Endodermal cell (in vitro differentiated cells): ENCODE measurements at regions not wholly inside any gene's neighbourhood (a gene's known extent, or its start where the extent isn't known, plus 50 kb on each side); places are given as distances from the start of the nearest gene placed in this dataset.

Experiments
- DNase-seq: peaks from one replicate; pipeline ENCODE4 v3.0.0-alpha.2; 2017
- H3K27ac ChIP-seq: 2 replicates; pipeline ENCODE4 v1.5.1; 2013; ENCODE audit warnings: mild to moderate bottlenecking, low read depth, low read length, moderate library complexity
- H3K27me3 ChIP-seq: 2 replicates; pipeline ENCODE4 v1.6.1; 2013; ENCODE audit warnings: mild to moderate bottlenecking, low read length, moderate library complexity; ENCODE audit not compliant: insufficient read depth, control insufficient read depth, poor library complexity, severe bottlenecking
- H3K36me3 ChIP-seq: 2 replicates; pipeline ENCODE4 v1.7.0; 2013; ENCODE audit warnings: mild to moderate bottlenecking, low read length, moderate library complexity; ENCODE audit not compliant: control insufficient read depth, insufficient read depth
- H3K4me1 ChIP-seq: one replicate; pipeline ENCODE4 v1.7.0; 2013; ENCODE audit warnings: low read length; ENCODE audit not compliant: control insufficient read depth, insufficient read depth
- H3K4me3 ChIP-seq: 2 replicates; pipeline ENCODE4 v1.5.1; 2013; ENCODE audit warnings: mild to moderate bottlenecking, low read length, moderate library complexity
- H3K9ac ChIP-seq: 2 replicates; pipeline ENCODE4 v1.6.1; 2013; ENCODE audit warnings: mild to moderate bottlenecking, low read length, moderate library complexity; ENCODE audit not compliant: poor library complexity, severe bottlenecking; ENCODE audit errors: extremely low read depth
- H3K9me3 ChIP-seq: 2 replicates; pipeline ENCODE4 v1.6.1; 2013; ENCODE audit warnings: mild to moderate bottlenecking, low read length, moderate library complexity; ENCODE audit not compliant: control insufficient read depth
- H3K27ac Mint-ChIP-seq: 2 replicates; pipeline ENCODE4 v1.8.0; 2020; ENCODE audit warnings: mixed read lengths
- H3K27me3 Mint-ChIP-seq: 2 replicates; pipeline ENCODE4 v1.8.0; 2021; ENCODE audit warnings: mild to moderate bottlenecking, mixed read lengths; ENCODE audit not compliant: insufficient read depth
- H3K36me3 Mint-ChIP-seq: 2 replicates; pipeline ENCODE4 v1.8.0; 2020; ENCODE audit warnings: low read depth, mixed read lengths
- H3K4me1 Mint-ChIP-seq: 2 replicates; pipeline ENCODE4 v1.8.0; 2020; ENCODE audit warnings: mixed read lengths
- H3K4me3 Mint-ChIP-seq: 2 replicates; pipeline ENCODE4 v1.8.0; 2020; ENCODE audit warnings: mild to moderate bottlenecking, moderate library complexity, mixed read lengths
- H3K9me3 Mint-ChIP-seq: 2 replicates; pipeline ENCODE4 v1.8.0; 2020; ENCODE audit warnings: mild to moderate bottlenecking, mixed read lengths
- CTCF ChIP-seq: fragments of 200-600 bp; sonication (generic); conservative IDR thresholded peaks from 2 replicates; pipeline ENCODE4 v1.5.0; 2021; ENCODE audit warnings: antibody characterized with exemption, mild to moderate bottlenecking
- WGBS, 2 experiments: methylation state at CpG; one replicate each; pipeline versions ENCODE4 v1.1.5 to v1.1.7; 2013; ENCODE audit warnings: missing lambda C conversion rate in 2 of 2, mixed read lengths in 1 of 2; ENCODE audit not compliant: insufficient coverage in 1 of 2, insufficient read length in 1 of 2; 5-methylcytosine and 5-hydroxymethylcytosine counted together

GRCh38 chr7:149714081-149714909, 59.1 kb downstream of the ZNF467 start:
- no peaks in the 10 kb centered on the region for H3K36me3 ChIP-seq
- Mint-ChIP-seq H3K4me1 (peaks cover 10% of the 10 kb centered on the region), H3K36me3 (peaks cover 6% of the 10 kb centered on the region), H3K27me3 (peaks cover 17% of the 10 kb centered on the region), H3K4me3 (peak overlapping the region; percentile 84), H3K27ac (no peak overlapping the region), H3K9me3 (peaks cover 36% of the 10 kb centered on the region)
- 17 to 51% methylated on average over 21 to 88 of the region's 88 CpGs for WGBS, 2 experiments
- no peak overlapping the region for H3K27ac ChIP-seq
- peak; percentile 97 for DNase-seq
- H3K4me3 ChIP-seq = peak overlapping the region; percentile 76
- no peaks in the 10 kb centered on the region for H3K4me1 ChIP-seq
- peak overlapping the region; percentile 15 for H3K9ac ChIP-seq
- TF ChIP-seq CTCF = no peak
- H3K27me3 ChIP-seq = no peaks in the 10 kb centered on the region
- peaks cover 19% of the 10 kb centered on the region for H3K9me3 ChIP-seq

DNA sequence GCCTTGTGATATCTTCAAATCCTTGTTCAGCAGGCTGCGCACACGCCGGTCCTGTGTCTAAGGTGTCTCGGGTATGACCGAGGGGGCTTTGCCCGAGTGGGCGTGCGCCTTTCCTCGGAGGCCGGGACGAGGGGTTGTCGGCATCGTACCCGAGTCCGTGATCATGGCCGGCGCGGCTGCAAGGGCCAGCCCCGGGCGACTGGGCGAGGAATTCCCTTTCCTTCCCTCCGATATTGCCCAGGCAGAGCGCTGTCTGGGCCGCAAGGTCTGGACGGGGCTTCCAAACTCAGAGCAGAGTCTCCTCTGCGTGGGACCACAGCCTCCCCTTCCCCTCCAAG, 59.7 kb downstream of the ZNF467 start:
- Histone ChIP-seq H3K27me3 (no peaks in the 10 kb centered on the region), H3K27ac (no peak overlapping the region), H3K36me3 (no peaks in the 10 kb centered on the region), H3K9me3 (peaks cover 19% of the 10 kb centered on the region), H3K4me3 (peak overlapping the region; percentile 76), H3K9ac (no peak overlapping the region), H3K4me1 (no peaks in the 10 kb centered on the region)
- DNase-seq = no peak
- TF ChIP-seq CTCF = no peak
- H3K9me3 Mint-ChIP-seq = peaks cover 39% of the 10 kb centered on the region
- peak overlapping the region; percentile 84 for H3K4me3 Mint-ChIP-seq
- H3K27me3 Mint-ChIP-seq = peaks cover 17% of the 10 kb centered on the region
- H3K27ac Mint-ChIP-seq = no peak overlapping the region
- 96 to 97% methylated on average over 15 to 26 of the region's 26 CpGs for WGBS, 2 experiments
- H3K4me1 Mint-ChIP-seq = peaks cover 10% of the 10 kb centered on the region
- H3K36me3 Mint-ChIP-seq = peaks cover 3% of the 10 kb centered on the region

- H3K9me3 ChIP-seq = peaks cover 19% of the 10 kb centered on the region
- peak; percentile 39 for DNase-seq
- H3K9ac ChIP-seq = no peak overlapping the region
- no peaks in the 10 kb centered on the region for H3K36me3 ChIP-seq
- peaks cover 3% of the 10 kb centered on the region for H3K36me3 Mint-ChIP-seq
- no peak overlapping the region for H3K27ac Mint-ChIP-seq
- WGBS, 2 experiments = 89 to 90% methylated on average over 11 to 16 of the region's 16 CpGs
- TF ChIP-seq CTCF = no peak
- no peak overlapping the region for H3K4me3 ChIP-seq
- H3K9me3 Mint-ChIP-seq = peaks cover 41% of the 10 kb centered on the region
- H3K4me3 Mint-ChIP-seq = peak overlapping the region; percentile 84
- H3K4me1 Mint-ChIP-seq = peaks cover 10% of the 10 kb centered on the region
- H3K27me3 Mint-ChIP-seq = peaks cover 17% of the 10 kb centered on the region
- no peak overlapping the region for H3K27ac ChIP-seq
- no peaks in the 10 kb centered on the region for H3K27me3 ChIP-seq
- H3K4me1 ChIP-seq = no peaks in the 10 kb centered on the region
Observed at GRCh38 chr7:149713061-149713730, 60.2 kb downstream of the ZNF467 start.
